GM12878 (cell line): ENCODE measurements at regions not wholly inside any gene's neighbourhood (a gene's known extent, or its start where the extent isn't known, plus 50 kb on each side); places are given as distances from the start of the nearest gene placed in this dataset.

Experiments used
- ATAC-seq: fragments of 200-7000 bp; cut with Tn5 transposase; 3 replicates; pipeline ENCODE4 v1.9.1; 2020; ENCODE audit warnings: mild to moderate bottlenecking, moderate library complexity
- BruUV-seq: library from RNA; stranded (reverse); fragments of 400-500 nt; replicated peaks from 2 replicates; lab custom pipeline; 2021; lab: Mats Ljungman, UMichigan
- CTCF ChIA-PET: fragments of 300-600 bp; sonication (Branson Sonifier 250); formaldehyde crosslinking; extraction: SDS; loops from one replicate; lab custom pipeline; 2021; ENCODE audit warnings: inconsistent platforms; lab: Yijun Ruan, JAX
- POLR2A ChIA-PET: fragments of 350-600 bp; formaldehyde crosslinking; extraction: SDS; loops from one replicate; lab custom pipeline; 2021; ENCODE audit warnings: inconsistent platforms; lab: Charles Lee
- RAD21 ChIA-PET: fragments of 300-600 bp; sonication (Branson Sonifier 250); formaldehyde crosslinking; loops from one replicate; lab custom pipeline; 2023; ENCODE audit warnings: antibody characterized with exemption; ENCODE audit not compliant: unreplicated experiment; lab: Charles Lee
- SMC1A ChIA-PET: fragments of 300-600 bp; sonication (Branson Sonifier 250); formaldehyde crosslinking; loops from one replicate; lab custom pipeline; 2023; ENCODE audit not compliant: unreplicated experiment, uncharacterized antibody; lab: Charles Lee
- DNase-seq: peaks from one replicate; pipeline ENCODE4 v3.0.0-alpha.2; 2011; ENCODE audit warnings: low read depth, low spot score
- FAIRE-seq: peaks from 3 replicates; lab custom pipeline; 2011; peaks lifted over from hg19 to GRCh38; lab: Jason Lieb, UNC
- H2AFZ ChIP-seq: 2 replicates; pipeline ENCODE4 v1.6.0; 2011; ENCODE audit warnings: low read depth, low read length, control low read depth; ENCODE audit not compliant: control insufficient read depth
- H3K27ac ChIP-seq: 2 replicates; pipeline ENCODE4 v1.5.1; 2011; ENCODE audit warnings: control low read depth; ENCODE audit not compliant: control insufficient read depth, insufficient read depth
- H3K27me3 ChIP-seq, 2 experiments: replicated peaks in 1 of 2; 2 replicates each; pipeline versions ENCODE4 v1.6.0 to v1.6.1; 2011; ENCODE audit warnings: low read length in 1 of 2; ENCODE audit not compliant: control insufficient read depth in 2 of 2, insufficient read depth in 2 of 2
- H3K36me3 ChIP-seq, 2 experiments: 2 replicates each; pipeline ENCODE4 v1.5.1; 2011; ENCODE audit warnings: low read length in 1 of 2; ENCODE audit not compliant: control insufficient read depth in 2 of 2, insufficient read depth in 2 of 2
- H3K4me1 ChIP-seq: 2 replicates; pipeline ENCODE4 v1.6.1; 2011; ENCODE audit warnings: mild to moderate bottlenecking, low read length, moderate library complexity, mixed read lengths; ENCODE audit not compliant: control insufficient read depth, insufficient read depth
- H3K4me2 ChIP-seq: 2 replicates; pipeline ENCODE4 v1.6.0; 2011; ENCODE audit warnings: control low read depth; ENCODE audit not compliant: control insufficient read depth, insufficient read depth
- H3K4me3 ChIP-seq: fragments of 200-600 bp; sonication (generic); 2 replicates; pipeline ENCODE4 v1.5.1; 2016
- H3K79me2 ChIP-seq: 2 replicates; pipeline ENCODE4 v1.6.0; 2011; ENCODE audit warnings: low read length; ENCODE audit not compliant: control insufficient read depth, insufficient read depth
- H3K9ac ChIP-seq: 2 replicates; pipeline ENCODE4 v1.8.0; 2011; ENCODE audit warnings: low read length, control low read depth, mixed read lengths; ENCODE audit not compliant: control insufficient read depth, insufficient read depth
- H3K9me3 ChIP-seq: replicated peaks from 3 replicates; pipeline ENCODE4 v1.5.1; 2011; ENCODE audit warnings: mild to moderate bottlenecking, low read length; ENCODE audit not compliant: control insufficient read depth, insufficient read depth
- H4K20me1 ChIP-seq: 2 replicates; pipeline ENCODE4 v1.6.0; 2011; ENCODE audit not compliant: control insufficient read depth, insufficient read depth
- FOXK2 ChIP-seq: fragments of 450-650 bp; IDR thresholded peaks from 2 replicates; pipeline ENCODE4 v1.6.1; 2017; ENCODE audit warnings: mild to moderate bottlenecking, moderate library complexity
- IKZF2 ChIP-seq, 2 experiments: fragments of 450-650 bp; IDR thresholded peaks; 2 replicates each; pipeline ENCODE4 v1.6.1; 2017; ENCODE audit warnings: mild to moderate bottlenecking in 2 of 2, moderate library complexity in 2 of 2
- KAT2A ChIP-seq: conservative IDR thresholded peaks from 2 replicates; pipeline ENCODE4 v1.6.1; 2011; ENCODE audit warnings: low read depth, low read length; ENCODE audit not compliant: control insufficient read depth
- PBX3 ChIP-seq: IDR thresholded peaks from 2 replicates; pipeline ENCODE4 v1.6.1; 2011; ENCODE audit warnings: mild to moderate bottlenecking, low read depth, low read length, moderate library complexity; ENCODE audit not compliant: insufficient replicate concordance
- POLR2A ChIP-seq: IDR thresholded peaks from 2 replicates; pipeline ENCODE4 v1.6.1; 2011; ENCODE audit warnings: low read depth, mild to moderate bottlenecking, low read length
- POLR2AphosphoS2 ChIP-seq: IDR thresholded peaks from 2 replicates; pipeline ENCODE4 v1.6.1; 2011; ENCODE audit warnings: low read depth, mild to moderate bottlenecking, low read length, improper control_type of control experiment, moderate library complexity
- SMARCA5 ChIP-seq: fragments of 450-650 bp; IDR thresholded peaks from 2 replicates; pipeline ENCODE4 v1.6.1; 2017; ENCODE audit warnings: mild to moderate bottlenecking
- SREBF1 ChIP-seq: IDR thresholded peaks from 2 replicates; pipeline ENCODE4 v1.6.1; 2012; ENCODE audit warnings: mild to moderate bottlenecking, low read length
- SUZ12 ChIP-seq: fragments of 200-600 bp; sonication (generic); IDR thresholded peaks from one replicate; pipeline ENCODE4 v1.6.1; 2018; ENCODE audit warnings: antibody characterized with exemption, mild to moderate bottlenecking; ENCODE audit not compliant: unreplicated experiment
- ZNF207 ChIP-seq: fragments of 450-650 bp; IDR thresholded peaks from 2 replicates; pipeline ENCODE4 v1.6.1; 2014; ENCODE audit warnings: antibody characterized with exemption, mild to moderate bottlenecking, borderline replicate concordance
- WGBS: methylation state at CpG from one replicate; pipeline ENCODE4 v1.1.6; 2016; ENCODE audit warnings: low lambda C conversion rate; ENCODE audit not compliant: insufficient replicate concordance, insufficient coverage; ENCODE audit errors: missing lambda C conversion rate; 5-methylcytosine and 5-hydroxymethylcytosine counted together
- in situ Hi-C: fragments of 300-500 bp; cut with MboI; formaldehyde crosslinking; loops from 9 replicates; pipeline ENCODE4 v1.14.3; 2018; ENCODE audit warnings: mixed read lengths
- intact Hi-C: fragments of 100-400 bp; cut with micrococcal nuclease; formaldehyde crosslinking; loops from one replicate; pipeline ENCODE4 v1.14.2; 2022; ENCODE audit not compliant: unreplicated experiment

DNA sequence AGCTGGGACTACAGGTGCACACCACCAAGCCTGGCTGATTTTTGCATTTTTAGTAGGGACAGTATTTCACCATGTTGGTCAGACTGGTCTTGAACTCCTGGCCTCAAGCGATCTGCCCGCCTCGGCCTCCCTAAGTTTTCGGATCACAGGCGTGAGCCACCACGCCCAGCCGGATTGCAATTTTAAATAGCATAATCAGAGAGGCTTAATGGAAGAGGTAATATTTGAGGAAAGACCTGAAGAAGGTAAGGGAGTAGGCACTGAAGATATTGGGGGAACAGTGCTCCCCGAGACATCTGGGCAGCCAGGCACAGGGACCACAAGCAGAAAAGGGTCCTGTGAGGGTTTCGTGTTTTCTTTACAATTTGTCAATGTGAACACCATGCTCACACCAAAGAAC lies 61.4 kb upstream of the USP6NL start:
- H2AFZ ChIP-seq: no peak overlapping the region
- peaks cover 48% of the 10 kb centered on the region for H3K4me1 ChIP-seq
- in situ Hi-C loops: no loop called here
- POLR2A ChIA-PET: interaction anchor here (0.6 kb wide), 1 partner anchor 64 kb away, joined by 3 read pairs; no protein-coding TSS in a partner anchor
- no TSS peak for BruUV-seq
- H3K9ac ChIP-seq: no peak overlapping the region
- ATAC-seq (no peak), FAIRE-seq (no peak)
- SMC1A ChIA-PET: interaction anchor here (0.6 to 1.8 kb wide), 4 partner anchors 13 to 234 kb away, joined by 3 to 4 read pairs (median 4); no protein-coding TSS in a partner anchor
- peaks cover 1% of the 10 kb centered on the region; the same call in 2 of the 3 replicates for H3K9me3 ChIP-seq
- H3K79me2 ChIP-seq: no peaks in the 10 kb centered on the region
- peak overlapping the region; percentile 72; the same call in 1 of the 2 replicates for H3K4me2 ChIP-seq
- H3K27ac ChIP-seq: peak overlapping the region; percentile 55; the same call in 1 of the 2 replicates
- H3K36me3 ChIP-seq: no peaks in the 10 kb centered on the region
- RAD21 ChIA-PET: no interaction called here
- no peak overlapping the region for H3K4me3 ChIP-seq
- WGBS: 28% methylated on average over 9 of the region's 9 CpGs
- intact Hi-C loops: no loop called here
- no peaks in the 10 kb centered on the region for H3K27me3 ChIP-seq
- CTCF ChIA-PET: interaction anchor here (1.2 to 1.3 kb wide), 2 partner anchors 10 to 313 kb away, joined by 3 to 4 read pairs; no protein-coding TSS in a partner anchor
- no peaks in the 10 kb centered on the region for H4K20me1 ChIP-seq
- no peak for TF ChIP-seq POLR2A
- TF ChIP-seq SREBF1: no peak
- TF ChIP-seq SUZ12: no peak
- no peak for TF ChIP-seq POLR2AphosphoS2
- no peak for TF ChIP-seq FOXK2
- TF ChIP-seq SMARCA5: no peak
- no peak for TF ChIP-seq KAT2A
- TF ChIP-seq ZNF207: no peak
- no peak for TF ChIP-seq IKZF2 (IDR thresholded peaks at IDR 0.05)
- no peak for TF ChIP-seq PBX3
- TF ChIP-seq, all 136 proteins: peak for 0
- no peak for DNase-seq
